H1 (cell line): ENCODE measurements at regions not wholly inside any gene's neighbourhood (a gene's known extent, or its start where the extent isn't known, plus 50 kb on each side); places are given as distances from the start of the nearest gene placed in this dataset.
"Not testable (repeated sequence)": the region's sequence is repeated elsewhere in the genome, so short reads cannot be mapped to it uniquely, and the experiment has no call there.

Experiments used
- CTCF ChIA-PET: fragments of 300-600 bp; sonication (Branson Sonifier 250); formaldehyde crosslinking; loops from one replicate; lab custom pipeline; 2021; ENCODE audit not compliant: partially characterized antibody; lab: Charles Lee
- POLR2A ChIA-PET: fragments of 300-600 bp; sonication (Branson Sonifier 250); formaldehyde crosslinking; loops from one replicate; lab custom pipeline; 2021; ENCODE audit warnings: inconsistent platforms; ENCODE audit not compliant: partially characterized antibody; lab: Charles Lee
- DNase-seq, 2 experiments: peaks; one replicate each; pipeline versions ENCODE4 v3.0.0 to v3.0.0-alpha.2; 2010 to 2022; ENCODE audit warnings: low spot score in 2 of 2, low read depth in 1 of 2, mixed read lengths in 1 of 2
- FAIRE-seq: peaks from 2 replicates; lab custom pipeline; 2011; peaks lifted over from hg19 to GRCh38; lab: Jason Lieb, UNC
- H2AFZ ChIP-seq: 2 replicates; pipeline ENCODE4 v1.8.1; 2012; ENCODE audit warnings: low read length, inconsistent platforms
- H2AK5ac ChIP-seq: 2 replicates; pipeline ENCODE4 v1.6.1; 2013; ENCODE audit warnings: low read depth, low read length
- H2BK120ac ChIP-seq: replicated peaks from 2 replicates; pipeline ENCODE3; 2013; ENCODE audit warnings: low read depth, low read length, inconsistent platforms
- H2BK12ac ChIP-seq: 2 replicates; pipeline ENCODE4 v1.6.1; 2013; ENCODE audit warnings: low read depth, low read length
- H2BK15ac ChIP-seq: 2 replicates; pipeline ENCODE4 v1.6.1; 2013; ENCODE audit warnings: low read length
- H2BK20ac ChIP-seq: 2 replicates; pipeline ENCODE4 v1.6.1; 2013; ENCODE audit warnings: low read length
- H2BK5ac ChIP-seq: 2 replicates; pipeline ENCODE4 v1.6.1; 2013; ENCODE audit warnings: low read depth, low read length
- H3K14ac ChIP-seq: 2 replicates; pipeline ENCODE4 v1.6.1; 2013; ENCODE audit warnings: inconsistent platforms; ENCODE audit not compliant: insufficient read length
- H3K18ac ChIP-seq: 2 replicates; pipeline ENCODE4 v1.6.1; 2013; ENCODE audit warnings: low read length; ENCODE audit errors: extremely low read depth
- H3K23ac ChIP-seq: 2 replicates; pipeline ENCODE4 v1.6.1; 2013; ENCODE audit warnings: inconsistent platforms; ENCODE audit not compliant: insufficient read length
- H3K23me2 ChIP-seq: 2 replicates; pipeline ENCODE4 v1.6.1; 2013; ENCODE audit warnings: low read depth, low read length
- H3K27ac ChIP-seq: 2 replicates; pipeline ENCODE4 v1.6.1; 2011; ENCODE audit warnings: low read depth, low read length, inconsistent platforms
- H3K27me3 ChIP-seq, 4 experiments: replicated peaks in 1 of 4; 1 replicate in 1 of 4; 2 replicates in 3 of 4; pipeline versions ENCODE4 v1.6.1 to v1.8.1; 2011 to 2013; ENCODE audit warnings: low read length in 3 of 4, mild to moderate bottlenecking in 3 of 4, inconsistent platforms in 2 of 4, mixed read lengths in 2 of 4, moderate library complexity in 1 of 4; ENCODE audit not compliant: control insufficient read depth in 3 of 4, insufficient read depth in 3 of 4; ENCODE audit errors: extremely low read depth in 1 of 4
- H3K36me3 ChIP-seq, 4 experiments: 2 replicates each; pipeline versions ENCODE4 v1.6.1 to v1.8.1; 2011 to 2013; ENCODE audit warnings: mild to moderate bottlenecking in 4 of 4, low read length in 3 of 4, moderate library complexity in 2 of 4, control low read depth in 1 of 4, inconsistent platforms in 1 of 4; ENCODE audit not compliant: insufficient read depth in 4 of 4, control insufficient read depth in 2 of 4
- H3K4ac ChIP-seq: replicated peaks from 2 replicates; pipeline ENCODE3; 2013; ENCODE audit warnings: low read length, low read depth, mixed read lengths, inconsistent platforms; ENCODE audit not compliant: insufficient read length
- H3K4me1 ChIP-seq, 4 experiments: replicated peaks in 1 of 4; 1 replicate in 1 of 4; 2 replicates in 3 of 4; pipeline versions ENCODE4 v1.6.1 to v1.8.1; 2011 to 2013; ENCODE audit warnings: low read length in 3 of 4, inconsistent platforms in 2 of 4, mixed read lengths in 1 of 4; ENCODE audit not compliant: insufficient read depth in 4 of 4, control insufficient read depth in 3 of 4
- H3K4me2 ChIP-seq, 2 experiments: 2 replicates each; pipeline versions ENCODE4 v1.6.1 to v1.8.1; 2011 to 2013; ENCODE audit warnings: low read depth in 2 of 2, low read length in 2 of 2, control low read depth in 1 of 2, inconsistent platforms in 1 of 2, mild to moderate bottlenecking in 1 of 2; ENCODE audit not compliant: insufficient read depth in 1 of 2
- H3K4me3 ChIP-seq, 4 experiments: fragments of 200-600, 300-600 bp in 1 of 4; sonication (generic), shearing (Covaris generic), sonication (Bioruptor Twin) in 1 of 4; 2 replicates each; pipeline versions ENCODE4 v1.5.1 to v1.8.1; 2011 to 2016; ENCODE audit warnings: low read length in 4 of 4, low read depth in 3 of 4, control low read depth in 2 of 4, inconsistent platforms in 2 of 4, mild to moderate bottlenecking in 2 of 4, mixed read lengths in 1 of 4, moderate library complexity in 1 of 4; ENCODE audit not compliant: insufficient read depth in 2 of 4; ENCODE audit errors: extremely low read depth in 1 of 4
- H3K56ac ChIP-seq: replicated peaks from 2 replicates; pipeline ENCODE3; 2013; ENCODE audit warnings: low read depth, mild to moderate bottlenecking, mixed read lengths, low read length, inconsistent platforms; ENCODE audit not compliant: insufficient read length
- H3K79me1 ChIP-seq: 2 replicates; pipeline ENCODE4 v1.6.1; 2013; ENCODE audit warnings: low read depth, low read length, control low read depth
- H3K79me2 ChIP-seq, 2 experiments: 2 replicates each; pipeline versions ENCODE4 v1.6.1 to v1.8.1; 2012 to 2013; ENCODE audit warnings: low read length in 2 of 2, mild to moderate bottlenecking in 2 of 2, inconsistent platforms in 1 of 2; ENCODE audit not compliant: insufficient read depth in 2 of 2, control insufficient read depth in 1 of 2
- H3K9ac ChIP-seq, 4 experiments: replicated peaks in 1 of 4; 1 replicate in 1 of 4; 2 replicates in 3 of 4; pipeline versions ENCODE4 v1.6.1 to v1.8.1; 2011 to 2013; ENCODE audit warnings: low read depth in 3 of 4, low read length in 3 of 4, control low read depth in 2 of 4, mild to moderate bottlenecking in 2 of 4, moderate library complexity in 2 of 4, inconsistent platforms in 1 of 4; ENCODE audit errors: extremely low read depth in 1 of 4
- H3K9me3 ChIP-seq, 2 experiments: 2 replicates each; pipeline versions ENCODE4 v1.6.1 to v1.8.1; 2012 to 2013; ENCODE audit warnings: mild to moderate bottlenecking in 2 of 2, moderate library complexity in 2 of 2, control low read depth in 1 of 2, inconsistent platforms in 1 of 2, low read depth in 1 of 2, low read length in 1 of 2, mixed read lengths in 1 of 2; ENCODE audit not compliant: insufficient read depth in 2 of 2
- H4K20me1 ChIP-seq, 2 experiments: replicated peaks in 1 of 2; 2 replicates each; pipeline versions ENCODE3 to v1.8.1; 2011 to 2013; ENCODE audit warnings: inconsistent platforms in 2 of 2, low read length in 2 of 2, mild to moderate bottlenecking in 1 of 2; ENCODE audit not compliant: insufficient read depth in 2 of 2, control insufficient read depth in 1 of 2
- H4K5ac ChIP-seq: 2 replicates; pipeline ENCODE4 v1.6.1; 2013; ENCODE audit warnings: low read length, low read depth, mixed read lengths, inconsistent platforms; ENCODE audit not compliant: insufficient read length
- H4K8ac ChIP-seq: 2 replicates; pipeline ENCODE4 v1.8.0; 2013; ENCODE audit warnings: mild to moderate bottlenecking, moderate library complexity, low read length, inconsistent platforms; ENCODE audit not compliant: insufficient read depth; ENCODE audit errors: extremely low read depth
- H4K91ac ChIP-seq: replicated peaks from 2 replicates; pipeline ENCODE3; 2013; ENCODE audit warnings: low read length, mixed read lengths, inconsistent platforms; ENCODE audit not compliant: insufficient read length
- WGBS, 2 experiments: shearing (Covaris generic) in 1 of 2; methylation state at CpG; one replicate each; pipeline versions ENCODE4 v1.1.6 to v1.1.7; 2013 to 2015; ENCODE audit warnings: low lambda C conversion rate in 2 of 2, mixed read lengths in 2 of 2, inconsistent platforms in 1 of 2, low coverage in 1 of 2, missing lambda C conversion rate in 1 of 2; ENCODE audit not compliant: insufficient replicate concordance in 2 of 2, insufficient coverage in 1 of 2, insufficient read length in 1 of 2; ENCODE audit errors: extremely low coverage in 1 of 2, missing lambda C conversion rate in 1 of 2; 5-methylcytosine and 5-hydroxymethylcytosine counted together

GRCh38 chr11:129572667-129573066 lies 197.0 kb downstream of the BARX2 start:
- H3K23ac ChIP-seq, H3K9ac ChIP-seq, H3K36me3 ChIP-seq, H3K14ac ChIP-seq, DNase-seq, H2BK20ac ChIP-seq, H3K27ac ChIP-seq, H3K79me2 ChIP-seq, H4K8ac ChIP-seq, H2AFZ ChIP-seq, H4K5ac ChIP-seq, H2BK15ac ChIP-seq, H4K91ac ChIP-seq, H3K27me3 ChIP-seq, FAIRE-seq, H3K23me2 ChIP-seq, H2BK12ac ChIP-seq, H2BK5ac ChIP-seq, H3K4ac ChIP-seq, H3K4me3 ChIP-seq, H3K56ac ChIP-seq, H3K79me1 ChIP-seq, H3K4me2 ChIP-seq, H3K4me1 ChIP-seq, H2BK120ac ChIP-seq, POLR2A ChIA-PET, H4K20me1 ChIP-seq, H3K18ac ChIP-seq, H2AK5ac ChIP-seq: not testable (repeated sequence)
- CTCF ChIA-PET = interaction anchor here (0.7 to 1.2 kb wide), 2 partner anchors 12 to 123 kb away, joined by 4 read pairs; no protein-coding TSS in a partner anchor
- 90% methylated on average over 8 of the region's 8 CpGs; no CpG with 5 or more reads in 1 of the 2 experiments for WGBS, 2 experiments
- peaks cover 7 to 13% of the 10 kb centered on the region in 2 experiments; a peak in 3 of 4 replicates for H3K9me3 ChIP-seq
